Mammary epithelial cell (primary cell): ENCODE measurements at regions not wholly inside any gene's neighbourhood (a gene's known extent, or its start where the extent isn't known, plus 50 kb on each side); places are given as distances from the start of the nearest gene placed in this dataset.

Experiments
- EZH2 ChIP-seq: IDR thresholded peaks from 2 replicates; pipeline ENCODE4 v1.6.1; 2012; ENCODE audit warnings: low read length, inconsistent platforms, borderline replicate concordance
- TF ChIP-seq, protein P1 (sequence below), 2 donors: IDR thresholded peaks in 1 of 2; conservative IDR thresholded peaks in 1 of 2; 2 replicates each; pipeline ENCODE4 v1.5.1; 2011 to 2012; ENCODE audit warnings: inconsistent platforms in 2 of 2, low read length in 2 of 2, mild to moderate bottlenecking in 2 of 2, control low read depth in 1 of 2, low read depth in 1 of 2; ENCODE audit not compliant: insufficient read depth in 1 of 2; ENCODE audit errors: extremely low read depth in 1 of 2

DNA sequence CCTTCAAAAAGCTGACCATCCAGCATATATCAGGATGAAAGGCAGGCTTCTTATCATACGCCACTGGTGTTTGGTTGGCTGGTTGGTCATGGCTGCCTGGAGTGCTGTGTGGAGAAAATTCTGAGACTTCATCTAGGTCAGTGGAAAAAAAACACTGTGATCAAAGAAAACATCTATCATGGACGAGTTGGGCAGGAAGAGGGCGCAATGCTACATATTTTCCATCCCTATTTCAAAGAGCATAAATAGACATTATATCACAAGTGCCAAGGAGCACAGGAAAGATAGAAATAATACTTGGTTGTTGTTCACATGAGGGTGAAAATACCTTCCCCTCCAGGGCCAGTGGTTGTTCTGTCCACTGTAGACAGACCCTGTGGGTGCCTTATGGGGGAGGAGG lies 128.4 kb upstream of the PLPP4 start:
- TF ChIP-seq, protein P1, sequence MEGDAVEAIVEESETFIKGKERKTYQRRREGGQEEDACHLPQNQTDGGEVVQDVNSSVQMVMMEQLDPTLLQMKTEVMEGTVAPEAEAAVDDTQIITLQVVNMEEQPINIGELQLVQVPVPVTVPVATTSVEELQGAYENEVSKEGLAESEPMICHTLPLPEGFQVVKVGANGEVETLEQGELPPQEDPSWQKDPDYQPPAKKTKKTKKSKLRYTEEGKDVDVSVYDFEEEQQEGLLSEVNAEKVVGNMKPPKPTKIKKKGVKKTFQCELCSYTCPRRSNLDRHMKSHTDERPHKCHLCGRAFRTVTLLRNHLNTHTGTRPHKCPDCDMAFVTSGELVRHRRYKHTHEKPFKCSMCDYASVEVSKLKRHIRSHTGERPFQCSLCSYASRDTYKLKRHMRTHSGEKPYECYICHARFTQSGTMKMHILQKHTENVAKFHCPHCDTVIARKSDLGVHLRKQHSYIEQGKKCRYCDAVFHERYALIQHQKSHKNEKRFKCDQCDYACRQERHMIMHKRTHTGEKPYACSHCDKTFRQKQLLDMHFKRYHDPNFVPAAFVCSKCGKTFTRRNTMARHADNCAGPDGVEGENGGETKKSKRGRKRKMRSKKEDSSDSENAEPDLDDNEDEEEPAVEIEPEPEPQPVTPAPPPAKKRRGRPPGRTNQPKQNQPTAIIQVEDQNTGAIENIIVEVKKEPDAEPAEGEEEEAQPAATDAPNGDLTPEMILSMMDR (conservative IDR thresholded peaks at IDR 0.05 in 1 of 2, IDR thresholded peaks at IDR 0.05 in 1 of 2; ENCODE audit: extremely low read depth in 1 of 2, insufficient read depth in 1 of 2, low read depth in 1 of 2, low read length in 2 of 2) = no peak
- no peak for TF ChIP-seq EZH2
